ENCODE measurements at regions not wholly inside any gene's neighbourhood (a gene's known extent, or its start where the extent isn't known, plus 50 kb on each side); places are given as distances from the start of the nearest gene placed in this dataset.
"Not testable (repeated sequence)": the region's sequence is repeated elsewhere in the genome, so short reads cannot be mapped to it uniquely, and the experiment has no call there.

- not testable (repeated sequence) for TF ChIP-seq CTCF (IDR thresholded peaks at IDR 0.05); POLR2AphosphoS5 (IDR thresholded peaks at IDR 0.05; ENCODE audit: low read depth, low read length)
These were observed 84.6 kb downstream of the SHANK2 start for GRCh38 chr11:71167814-71168213.
